ENCODE measurements at regions not wholly inside any gene's neighbourhood (a gene's known extent, or its start where the extent isn't known, plus 50 kb on each side); places are given as distances from the start of the nearest gene placed in this dataset.

DNA sequence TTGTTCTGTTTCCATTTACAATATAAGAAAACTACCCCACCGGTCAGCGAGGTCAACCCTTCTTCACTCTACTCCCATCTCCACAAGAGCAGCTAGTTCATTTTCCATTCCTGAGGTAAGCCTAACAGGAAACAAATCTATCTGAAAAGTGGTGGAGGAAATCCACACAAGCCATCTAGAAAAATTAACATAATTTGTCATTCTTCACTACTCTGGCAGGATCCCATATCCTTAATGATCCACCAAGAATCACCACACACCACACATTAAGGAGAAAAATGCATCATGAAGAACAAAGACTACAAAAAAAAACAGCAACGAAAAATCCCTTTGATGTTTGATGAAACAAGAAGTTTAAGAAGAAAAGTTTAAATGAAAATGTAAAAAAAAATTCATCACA is 1771.0 kb downstream of the EFNA5 start:
- Histone ChIP-seq H3K9me3 (ENCODE audit: control insufficient read depth, insufficient read depth, low read length) (no peaks in the 10 kb centered on the region), H3K27me3 (ENCODE audit: control insufficient read depth, insufficient read depth, low read length) (no peaks in the 10 kb centered on the region), H3K4me3 (ENCODE audit: low read depth, low read length) (no peak overlapping the region), H3K27ac (ENCODE audit: low read depth, low read length) (no peak overlapping the region)
- ChIA-PET CTCF (no interaction called here), POLR2A (no interaction called here)
- no peak for TF ChIP-seq CTCF (IDR thresholded peaks at IDR 0.05; ENCODE audit: low read depth, low read length)
- no peak for DNase-seq (ENCODE audit: low read depth, low spot score)

GRCh38 chr5:105898183-105898582 is 1772.6 kb downstream of the EFNA5 start:
- H3K27ac ChIP-seq (ENCODE audit: low read depth, low read length) = no peak overlapping the region
- DNase-seq (ENCODE audit: low read depth, low spot score) = no peak
- H3K9me3 ChIP-seq (ENCODE audit: control insufficient read depth, insufficient read depth, low read length) = no peaks in the 10 kb centered on the region
- ChIA-PET CTCF (no interaction called here), POLR2A (no interaction called here)
- no peak for TF ChIP-seq CTCF (IDR thresholded peaks at IDR 0.05; ENCODE audit: low read depth, low read length)
- H3K4me3 ChIP-seq (ENCODE audit: low read depth, low read length) = no peak overlapping the region
- no peaks in the 10 kb centered on the region for H3K27me3 ChIP-seq (ENCODE audit: control insufficient read depth, insufficient read depth, low read length)

DNA sequence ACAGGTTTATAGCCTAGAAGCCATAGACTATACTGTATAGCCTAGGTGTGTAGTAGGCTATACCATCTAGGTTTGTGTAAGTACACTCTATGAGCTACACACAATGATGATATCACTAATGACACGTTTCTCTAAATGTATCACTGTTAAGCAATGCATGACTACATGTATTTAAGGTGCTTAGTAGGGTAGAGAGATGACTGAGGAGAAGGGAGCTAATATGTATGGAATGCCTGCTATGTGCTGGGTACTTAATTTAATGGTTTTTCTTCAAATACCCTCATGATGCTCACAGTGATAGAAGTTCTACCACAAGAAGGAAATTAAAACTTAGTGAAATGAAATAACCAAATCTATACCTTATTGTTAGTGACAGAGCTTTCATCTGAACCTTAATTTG is 1785.5 kb downstream of the EFNA5 start:
- H3K4me3 ChIP-seq (ENCODE audit: low read depth, low read length) = no peak overlapping the region
- no peak overlapping the region for H3K27ac ChIP-seq (ENCODE audit: low read depth, low read length)
- no peak for DNase-seq (ENCODE audit: low read depth, low spot score)
- no peaks in the 10 kb centered on the region for H3K27me3 ChIP-seq (ENCODE audit: control insufficient read depth, insufficient read depth, low read length)
- CTCF ChIA-PET = no interaction called here
- H3K9me3 ChIP-seq (ENCODE audit: control insufficient read depth, insufficient read depth, low read length) = no peaks in the 10 kb centered on the region
- POLR2A ChIA-PET = no interaction called here
- no peak for TF ChIP-seq CTCF (IDR thresholded peaks at IDR 0.05; ENCODE audit: low read depth, low read length)

- TF ChIP-seq CTCF (IDR thresholded peaks at IDR 0.05; ENCODE audit: low read depth, low read length) = no peak
- POLR2A ChIA-PET = no interaction called here
- H3K9me3 ChIP-seq (ENCODE audit: control insufficient read depth, insufficient read depth, low read length) = no peaks in the 10 kb centered on the region
- H3K4me3 ChIP-seq (ENCODE audit: low read depth, low read length) = no peak overlapping the region
- H3K27ac ChIP-seq (ENCODE audit: low read depth, low read length) = no peak overlapping the region
- no peak for DNase-seq (ENCODE audit: low read depth, low spot score)
- H3K27me3 ChIP-seq (ENCODE audit: control insufficient read depth, insufficient read depth, low read length) = no peaks in the 10 kb centered on the region
- CTCF ChIA-PET = interaction anchor here (0.7 kb wide), 1 partner anchor 14 kb away, joined by 4 read pairs; no protein-coding TSS in a partner anchor
Measured at GRCh38 chr5:105882956-105883481, 1787.7 kb downstream of the EFNA5 start.

DNA sequence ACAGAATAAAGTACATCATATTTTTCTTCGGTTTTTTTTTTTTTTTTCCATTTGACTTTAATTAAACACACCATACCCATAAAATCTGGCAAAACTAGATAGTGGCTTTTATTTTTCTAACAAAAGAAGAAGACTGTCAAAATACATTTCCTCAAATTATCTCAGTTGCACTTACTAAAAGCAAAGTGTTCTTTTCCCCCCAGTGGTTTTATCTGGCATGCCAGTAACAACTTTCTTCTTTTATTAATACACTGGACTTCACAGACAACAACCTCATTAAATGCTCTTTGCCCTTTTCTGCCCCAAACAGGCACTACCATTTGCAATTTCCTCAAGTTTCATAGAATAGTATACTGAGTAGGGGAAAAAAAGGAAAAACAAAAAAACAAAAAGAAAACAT is 1792.3 kb downstream of the EFNA5 start:
- Histone ChIP-seq H3K9me3 (ENCODE audit: control insufficient read depth, insufficient read depth, low read length) (no peaks in the 10 kb centered on the region), H3K27me3 (ENCODE audit: control insufficient read depth, insufficient read depth, low read length) (no peaks in the 10 kb centered on the region), H3K27ac (ENCODE audit: low read depth, low read length) (no peak overlapping the region), H3K4me3 (ENCODE audit: low read depth, low read length) (no peak overlapping the region)
- no peak for TF ChIP-seq CTCF (IDR thresholded peaks at IDR 0.05; ENCODE audit: low read depth, low read length)
- CTCF ChIA-PET = no interaction called here
- POLR2A ChIA-PET = no interaction called here
- DNase-seq (ENCODE audit: low read depth, low spot score) = no peak
